ENCODE measurements at regions not wholly inside any gene's neighbourhood (a gene's known extent, or its start where the extent isn't known, plus 50 kb on each side); places are given as distances from the start of the nearest gene placed in this dataset.
"Not testable (repeated sequence)": the region's sequence is repeated elsewhere in the genome, so short reads cannot be mapped to it uniquely, and the experiment has no call there.

DNA sequence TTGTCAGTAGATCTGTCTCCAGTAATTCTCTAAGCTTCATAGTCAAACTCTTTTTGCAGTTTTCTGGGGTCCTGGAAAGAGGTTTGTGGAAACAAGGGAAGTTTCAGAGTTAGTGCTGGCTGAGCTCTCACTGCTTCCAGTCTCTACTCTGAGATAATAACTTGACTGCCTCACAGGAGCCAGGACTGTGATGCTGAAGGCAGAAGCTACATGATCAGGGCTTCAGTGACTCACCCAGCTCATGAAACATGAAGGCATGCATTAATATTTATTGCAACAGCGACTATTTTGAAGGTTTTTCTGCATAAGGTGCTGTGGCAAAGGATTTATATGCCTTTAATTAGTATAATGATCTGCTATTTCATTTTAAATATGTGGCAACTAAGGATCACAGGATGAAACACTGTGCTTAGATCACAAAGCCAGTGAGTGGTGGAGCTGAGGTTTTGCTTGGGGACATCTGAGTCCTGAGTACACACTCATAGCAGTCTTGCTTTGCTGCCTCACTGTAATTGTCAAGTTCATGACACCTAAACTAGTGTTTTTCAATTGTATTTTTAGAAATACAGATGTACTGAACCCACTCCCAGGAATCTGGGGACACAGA is 448.4 kb upstream of the GCFC2 start:
- H3K4me3 ChIP-seq (ENCODE audit: low read depth, low read length): no peak overlapping the region
- TF ChIP-seq, protein P1, sequence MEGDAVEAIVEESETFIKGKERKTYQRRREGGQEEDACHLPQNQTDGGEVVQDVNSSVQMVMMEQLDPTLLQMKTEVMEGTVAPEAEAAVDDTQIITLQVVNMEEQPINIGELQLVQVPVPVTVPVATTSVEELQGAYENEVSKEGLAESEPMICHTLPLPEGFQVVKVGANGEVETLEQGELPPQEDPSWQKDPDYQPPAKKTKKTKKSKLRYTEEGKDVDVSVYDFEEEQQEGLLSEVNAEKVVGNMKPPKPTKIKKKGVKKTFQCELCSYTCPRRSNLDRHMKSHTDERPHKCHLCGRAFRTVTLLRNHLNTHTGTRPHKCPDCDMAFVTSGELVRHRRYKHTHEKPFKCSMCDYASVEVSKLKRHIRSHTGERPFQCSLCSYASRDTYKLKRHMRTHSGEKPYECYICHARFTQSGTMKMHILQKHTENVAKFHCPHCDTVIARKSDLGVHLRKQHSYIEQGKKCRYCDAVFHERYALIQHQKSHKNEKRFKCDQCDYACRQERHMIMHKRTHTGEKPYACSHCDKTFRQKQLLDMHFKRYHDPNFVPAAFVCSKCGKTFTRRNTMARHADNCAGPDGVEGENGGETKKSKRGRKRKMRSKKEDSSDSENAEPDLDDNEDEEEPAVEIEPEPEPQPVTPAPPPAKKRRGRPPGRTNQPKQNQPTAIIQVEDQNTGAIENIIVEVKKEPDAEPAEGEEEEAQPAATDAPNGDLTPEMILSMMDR (IDR thresholded peaks at IDR 0.05; ENCODE audit: low read depth, low read length): no peak

DNA sequence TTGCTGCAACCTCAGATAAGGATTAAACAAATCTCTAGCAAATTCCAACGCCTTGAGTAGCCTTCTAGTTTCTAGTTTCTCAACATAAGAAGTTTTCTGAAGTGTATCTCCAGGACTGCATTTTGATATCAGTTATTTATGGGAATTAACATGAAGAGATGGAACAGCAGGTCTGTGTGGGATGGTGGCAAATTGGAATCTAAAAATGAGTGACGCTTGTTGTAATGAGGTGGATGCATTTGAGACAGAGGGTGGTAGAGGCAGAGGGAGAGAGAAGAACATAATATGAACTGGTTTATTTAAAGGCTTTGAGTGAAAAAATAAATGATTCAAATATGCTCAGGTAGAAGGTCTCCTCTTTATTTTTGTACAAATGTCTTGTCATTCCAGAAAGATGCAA is 446.8 kb upstream of the GCFC2 start:
- no peak overlapping the region for H3K4me3 ChIP-seq (ENCODE audit: low read depth, low read length)
- TF ChIP-seq, protein P1 (IDR thresholded peaks at IDR 0.05; ENCODE audit: low read depth, low read length): no peak

DNA sequence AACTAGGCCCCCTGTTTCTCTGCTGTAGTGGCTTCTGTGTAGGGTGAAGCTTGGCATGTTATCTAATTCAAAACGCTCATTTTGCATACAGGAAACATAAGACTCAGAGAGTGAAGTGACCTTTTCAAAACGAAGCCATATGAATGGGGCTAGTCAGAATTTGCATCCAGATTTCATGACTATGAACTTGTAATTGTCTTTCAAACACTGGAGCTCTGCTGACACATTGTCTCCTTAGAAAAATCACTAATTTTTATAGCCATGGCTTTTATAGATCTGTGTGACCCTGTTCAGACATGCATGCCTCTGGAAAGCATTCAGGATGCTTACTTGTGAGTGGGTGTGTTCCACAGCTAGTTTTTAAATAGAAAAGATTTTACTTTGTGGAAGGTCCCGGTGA is 444.3 kb upstream of the GCFC2 start:
- no peak overlapping the region for H3K4me3 ChIP-seq (ENCODE audit: low read depth, low read length)
- TF ChIP-seq, protein P1 (IDR thresholded peaks at IDR 0.05; ENCODE audit: low read depth, low read length): no peak

DNA sequence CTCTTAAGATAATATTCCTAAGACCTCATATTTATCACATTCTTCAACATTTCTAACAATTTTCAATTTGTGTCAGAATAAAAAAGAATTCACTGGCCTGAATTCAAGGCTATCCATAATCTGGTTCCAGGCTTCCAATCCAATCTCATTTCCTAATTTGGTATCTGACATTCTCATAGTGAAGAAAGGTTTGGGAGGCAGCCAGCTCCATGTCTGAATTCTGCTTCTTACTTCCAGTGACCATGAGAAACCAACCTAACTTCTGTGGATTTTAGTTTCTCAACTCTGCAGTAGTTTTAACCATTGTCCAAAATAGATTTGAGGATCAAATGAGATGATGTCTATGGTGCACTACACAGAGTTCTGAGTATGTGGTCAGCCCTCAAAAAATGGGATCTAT is 439.1 kb upstream of the GCFC2 start:
- no peak overlapping the region for H3K4me3 ChIP-seq (ENCODE audit: low read depth, low read length)
- TF ChIP-seq, protein P1 (IDR thresholded peaks at IDR 0.05; ENCODE audit: low read depth, low read length): no peak

DNA sequence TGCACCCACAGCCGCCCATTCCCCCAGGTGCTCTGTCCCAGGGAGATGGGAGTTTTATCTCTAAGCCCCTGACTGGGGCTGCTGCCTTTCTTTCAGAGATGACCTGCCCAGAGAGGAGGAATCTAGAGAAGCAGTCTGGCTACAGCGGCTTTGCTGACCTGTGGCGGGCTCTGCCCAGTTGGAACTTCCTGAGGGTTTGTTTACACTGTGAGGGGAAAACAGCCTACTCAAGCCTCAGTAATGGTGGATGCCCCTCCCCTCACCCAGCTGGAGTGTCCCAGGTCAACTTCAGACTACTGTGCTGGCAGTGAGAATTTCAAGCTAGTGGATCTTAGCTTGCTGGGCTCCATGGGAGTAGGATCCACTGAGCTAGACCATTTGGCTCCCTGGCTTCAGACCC is 428.6 kb upstream of the GCFC2 start:
- not testable (repeated sequence) for H3K4me3 ChIP-seq (ENCODE audit: low read depth, low read length)

DNA sequence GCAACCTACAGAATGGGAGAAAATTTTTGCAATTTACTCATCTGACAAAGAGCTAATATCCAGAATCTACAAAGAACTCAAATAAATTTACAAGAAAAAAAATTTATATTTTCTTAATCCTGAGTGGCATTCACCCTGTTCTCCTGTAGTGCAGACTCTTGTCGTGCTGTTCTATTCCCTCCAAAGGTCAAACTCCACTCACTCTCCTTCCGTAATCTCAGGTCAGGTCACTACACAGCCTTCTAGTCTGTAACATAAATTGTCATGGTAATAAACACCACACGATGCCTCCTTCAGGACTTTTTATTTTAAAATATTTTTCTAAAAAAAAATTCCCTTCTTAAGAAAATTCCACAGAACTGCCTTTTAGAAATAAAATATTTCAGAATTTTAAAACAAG is 417.9 kb upstream of the GCFC2 start:
- no peak overlapping the region for H3K4me3 ChIP-seq (ENCODE audit: low read depth, low read length)
- TF ChIP-seq, protein P1 (IDR thresholded peaks at IDR 0.05; ENCODE audit: low read depth, low read length): no peak

DNA sequence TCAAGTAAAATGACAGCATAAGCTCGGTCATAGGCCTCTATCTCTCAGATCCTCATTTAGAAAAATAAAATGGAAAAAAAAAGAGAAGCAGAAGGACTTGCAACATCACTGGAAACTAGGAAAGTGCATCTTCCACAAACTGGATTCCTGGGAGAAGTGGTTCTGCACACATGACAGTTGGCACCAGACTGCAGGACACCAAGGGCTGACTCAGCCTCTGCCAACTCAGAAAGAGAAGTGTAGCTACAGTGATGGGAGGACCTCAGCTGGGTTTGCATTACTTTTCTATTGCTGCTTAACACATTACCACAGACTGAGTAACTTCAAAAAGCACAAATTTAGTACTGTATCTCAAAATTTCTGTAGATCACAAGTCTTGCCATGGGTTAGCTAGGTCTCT is 409.5 kb upstream of the GCFC2 start:
- H3K4me3 ChIP-seq (ENCODE audit: low read depth, low read length): no peak overlapping the region
- TF ChIP-seq, protein P1 (IDR thresholded peaks at IDR 0.05; ENCODE audit: low read depth, low read length): no peak

DNA sequence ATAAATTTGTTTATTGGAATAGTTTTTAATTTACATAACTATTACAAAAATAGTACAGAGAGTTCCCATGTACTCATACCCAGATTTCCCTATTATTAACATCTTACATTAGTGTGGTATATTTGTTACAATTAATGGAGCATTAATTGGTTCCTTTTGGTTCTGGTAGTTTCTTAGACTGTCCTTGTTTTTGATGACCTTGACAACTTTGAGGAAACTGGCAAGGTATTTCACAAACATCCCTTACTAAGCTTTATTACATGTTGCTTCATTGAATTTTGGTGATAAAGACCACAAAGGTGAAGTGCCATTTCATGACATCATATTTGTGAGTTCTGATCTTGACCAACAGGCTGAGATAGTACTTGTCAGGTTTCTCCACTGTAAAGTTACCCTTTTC is 379.0 kb upstream of the GCFC2 start:
- no peak overlapping the region for H3K4me3 ChIP-seq (ENCODE audit: low read depth, low read length)
- TF ChIP-seq, protein P1 (IDR thresholded peaks at IDR 0.05; ENCODE audit: low read depth, low read length): no peak

Measured in WI38 (cell line).